HG03432 (cell line): ENCODE measurements at regions not wholly inside any gene's neighbourhood (a gene's known extent, or its start where the extent isn't known, plus 50 kb on each side); places are given as distances from the start of the nearest gene placed in this dataset.

Experiments used
- ATAC-seq: cut with Tn5 transposase; IDR thresholded peaks from one replicate; pipeline ENCODE4 v1.9.1; 2021; ENCODE audit warnings: mild to moderate bottlenecking, moderate library complexity; ENCODE audit not compliant: unreplicated experiment

GRCh38 chr11:130787092-130787616, 129.1 kb downstream of the SNX19 start:
- no peak for ATAC-seq

- no peak for ATAC-seq
Measured at GRCh38 chr11:130787973-130788570, 128.2 kb downstream of the SNX19 start.

GRCh38 chr11:130789056-130789640, 127.1 kb downstream of the SNX19 start:
- no peak for ATAC-seq

GRCh38 chr11:130790689-130791088, 125.6 kb downstream of the SNX19 start:
- ATAC-seq: no peak

GRCh38 chr11:130792772-130793171, 123.5 kb downstream of the SNX19 start:
- ATAC-seq: no peak

GRCh38 chr11:130796828-130797227, 119.5 kb downstream of the SNX19 start:
- no peak for ATAC-seq

- ATAC-seq: no peak
Measured at GRCh38 chr11:130798280-130798679, 118.0 kb downstream of the SNX19 start.

GRCh38 chr11:130798801-130799200, 117.5 kb downstream of the SNX19 start:
- ATAC-seq: no peak

GRCh38 chr11:130801333-130802122, 114.8 kb downstream of the SNX19 start:
- ATAC-seq: no peak

- no peak for ATAC-seq
Measured at GRCh38 chr11:130802567-130802966, 113.7 kb downstream of the SNX19 start.

- ATAC-seq: no peak
Measured at GRCh38 chr11:130804306-130805076, 111.8 kb downstream of the SNX19 start.

- peak; percentile 57 for ATAC-seq
Measured at GRCh38 chr11:130806746-130807145, 109.5 kb downstream of the SNX19 start.

GRCh38 chr11:130808541-130808940, 107.7 kb downstream of the SNX19 start:
- no peak for ATAC-seq

- ATAC-seq: no peak
Measured at GRCh38 chr11:130813196-130813595, 103.1 kb downstream of the SNX19 start.

- ATAC-seq: no peak
Measured at GRCh38 chr11:130813638-130814037, 102.6 kb downstream of the SNX19 start.

GRCh38 chr11:130814440-130815096, 101.7 kb downstream of the SNX19 start:
- no peak for ATAC-seq

- ATAC-seq: no peak
Measured at GRCh38 chr11:130815097-130815802, 101.0 kb downstream of the SNX19 start.

- no peak for ATAC-seq
Measured at GRCh38 chr11:130815956-130816355, 100.3 kb downstream of the SNX19 start.

GRCh38 chr11:130816546-130817329, 99.5 kb downstream of the SNX19 start:
- no peak for ATAC-seq
